RWPE1 (cell line): ENCODE measurements at regions not wholly inside any gene's neighbourhood (a gene's known extent, or its start where the extent isn't known, plus 50 kb on each side); places are given as distances from the start of the nearest gene placed in this dataset.

Experiments used
- CTCF ChIA-PET: fragments of 350-600 bp; sonication (Branson Sonifier 250); formaldehyde crosslinking; extraction: SDS; loops from one replicate; lab custom pipeline; 2021; lab: Yijun Ruan, JAX
- POLR2A ChIA-PET: fragments of 400-600 bp; formaldehyde crosslinking; extraction: SDS; loops from one replicate; lab custom pipeline; 2020; ENCODE audit warnings: antibody characterized with exemption; ENCODE audit not compliant: low non-redundant PET; lab: Yijun Ruan, JAX
- DNase-seq: peaks from one replicate; pipeline ENCODE4 v3.0.0; 2012; ENCODE audit warnings: low spot score
- H3K27ac ChIP-seq: fragments of 450-650 bp; 2 replicates; pipeline ENCODE4 v1.5.1; 2017
- CTCF ChIP-seq: fragments of 450-650 bp; conservative IDR thresholded peaks from 2 replicates; pipeline ENCODE4 v1.5.1; 2017; ENCODE audit warnings: low read depth, mild to moderate bottlenecking

DNA sequence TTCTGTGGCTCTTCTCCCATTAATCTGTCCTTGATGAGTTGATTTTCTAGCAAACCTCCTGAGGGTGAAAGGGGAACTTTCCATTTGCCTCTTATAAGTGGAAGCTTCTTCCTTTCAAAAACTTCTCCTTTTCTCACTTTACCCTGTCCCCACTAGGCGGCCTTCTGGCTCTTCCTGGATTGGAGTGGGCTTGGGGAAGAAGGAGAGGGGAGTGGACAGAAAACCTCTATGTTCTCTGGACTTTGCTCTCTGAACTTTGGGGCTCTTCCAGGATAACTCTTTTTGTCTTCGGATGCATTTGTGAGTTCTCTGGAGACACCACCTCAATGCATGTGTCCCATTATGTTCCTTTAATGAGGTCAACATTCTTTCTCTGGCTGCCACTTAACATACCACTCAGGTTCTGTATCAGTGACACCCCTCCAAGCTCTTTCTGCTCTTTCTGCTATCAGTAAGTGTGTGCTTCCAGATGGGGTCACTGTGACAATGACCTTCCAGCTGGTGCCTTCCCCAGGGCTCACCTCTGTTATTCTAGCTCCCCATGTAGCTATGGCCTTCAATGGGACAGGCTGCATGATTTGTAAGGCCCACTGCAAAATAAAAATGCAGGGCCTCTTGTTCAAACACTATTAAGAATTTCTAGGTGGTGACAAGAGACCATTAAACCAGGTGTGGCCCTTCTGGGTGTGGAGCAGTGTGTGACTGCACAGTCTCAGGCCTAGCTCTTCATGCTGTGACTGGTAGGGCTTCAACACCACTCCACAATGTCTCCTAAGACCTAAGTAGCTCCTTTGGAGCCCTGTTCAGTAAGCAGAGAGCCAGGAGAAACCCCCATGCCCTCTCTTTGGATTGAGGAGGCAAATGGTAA is 389.2 kb downstream of the EFNB2 start:
- no peak overlapping the region for H3K27ac ChIP-seq

GRCh38 chr13:106145070-106145469 is 390.4 kb downstream of the EFNB2 start:
- ChIA-PET CTCF (no interaction called here), POLR2A (no interaction called here)
- no peak overlapping the region for H3K27ac ChIP-seq

More for the DNA sequence above, 389.2 kb downstream of the EFNB2 start:
- CTCF ChIA-PET = interaction anchor here (0.6 kb wide), 1 partner anchor 360 kb away, joined by 4 read pairs; no protein-coding TSS in a partner anchor
- no peak for TF ChIP-seq CTCF
- POLR2A ChIA-PET = no interaction called here
- DNase-seq = no peak

DNA sequence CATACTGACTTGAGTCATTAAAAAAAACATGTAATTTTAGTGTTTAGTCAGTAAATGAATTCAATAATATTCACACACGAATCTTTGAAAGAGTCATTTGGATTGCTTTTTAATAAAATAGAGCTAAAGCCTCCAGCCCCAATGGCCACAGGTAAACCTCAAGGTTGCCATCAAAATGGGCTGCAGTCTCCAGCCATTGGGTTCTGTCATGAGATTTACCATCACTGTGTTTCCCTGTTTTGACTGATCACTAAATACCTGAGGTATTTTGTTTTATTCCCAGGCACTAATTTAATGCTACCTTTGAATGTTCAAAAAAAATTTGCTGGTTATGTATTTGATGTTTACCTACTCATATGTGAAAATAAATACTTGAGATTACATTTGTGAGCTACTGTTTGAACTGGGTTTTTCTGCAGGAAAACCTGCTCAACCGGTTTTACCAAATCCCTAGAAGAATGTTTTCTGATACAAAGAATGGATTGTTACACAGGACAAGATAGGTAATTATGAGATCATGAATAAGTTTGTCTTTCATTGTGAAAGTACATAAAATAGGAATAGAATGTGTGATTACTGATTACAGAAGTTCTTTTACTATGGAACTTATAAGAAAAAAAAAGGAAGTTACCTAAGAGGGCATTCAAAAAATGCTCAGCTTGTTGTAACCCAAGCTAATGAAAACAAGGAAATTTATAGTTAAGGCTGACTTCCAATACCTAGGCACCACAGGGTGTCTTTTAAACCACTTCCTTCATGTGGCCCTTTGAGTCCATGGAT is 391.3 kb downstream of the EFNB2 start:
- no peak for TF ChIP-seq CTCF
- ChIA-PET CTCF (no interaction called here), POLR2A (no interaction called here)
- DNase-seq = peak; percentile 63
- H3K27ac ChIP-seq = no peak overlapping the region

More at GRCh38 chr13:106145070-106145469, 390.4 kb downstream of the EFNB2 start:
- no peak for TF ChIP-seq CTCF
- DNase-seq = no peak

GRCh38 chr13:106143392-106143791 is 392.1 kb downstream of the EFNB2 start:
- TF ChIP-seq CTCF = no peak
- no peak overlapping the region for H3K27ac ChIP-seq
- POLR2A ChIA-PET = no interaction called here
- no peak for DNase-seq
- CTCF ChIA-PET = no interaction called here

DNA sequence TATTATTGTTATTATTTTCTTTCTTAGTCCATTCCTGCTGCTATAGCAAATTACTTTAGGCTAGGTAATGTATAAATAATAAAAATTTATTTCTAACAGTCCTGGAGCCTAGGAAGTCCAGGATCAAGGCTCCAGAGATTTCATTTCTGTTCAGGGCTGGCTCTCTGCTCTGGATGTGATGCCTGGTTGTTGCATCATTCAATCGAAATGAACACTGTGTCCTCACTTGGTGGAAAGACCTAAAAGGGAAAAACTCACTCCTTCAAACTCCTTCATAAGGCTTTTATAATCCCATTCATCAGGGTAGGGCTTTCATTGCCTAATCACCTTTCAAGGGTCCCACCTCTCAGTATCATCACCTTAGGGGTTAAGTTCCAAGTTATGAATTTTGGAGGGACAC is 395.0 kb downstream of the EFNB2 start:
- H3K27ac ChIP-seq = no peak overlapping the region
- no peak for TF ChIP-seq CTCF
- ChIA-PET CTCF (interaction anchor here (0.6 kb wide), 1 partner anchor 25 kb away, joined by 3 read pairs; no protein-coding TSS in a partner anchor), POLR2A (no interaction called here)
- DNase-seq = no peak

DNA sequence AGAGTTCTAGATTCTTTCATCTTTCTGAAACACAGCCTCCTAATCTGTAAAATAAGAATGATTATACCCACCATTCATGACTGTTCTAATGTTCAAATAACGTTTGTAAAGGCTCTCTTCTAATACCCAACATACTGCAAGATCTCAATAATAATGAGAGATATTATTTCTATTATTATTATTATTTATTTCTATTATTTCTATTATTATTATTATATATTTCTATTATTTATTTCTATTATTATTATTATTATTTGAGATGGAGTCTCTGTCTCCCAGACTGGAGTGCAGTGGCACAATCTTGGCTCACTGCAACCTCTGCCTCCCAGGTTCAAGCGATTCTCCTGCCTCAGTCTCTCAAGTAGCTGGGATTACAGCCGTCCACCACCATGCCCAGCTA is 395.5 kb downstream of the EFNB2 start:
- H3K27ac ChIP-seq = no peak overlapping the region
- DNase-seq = no peak
- POLR2A ChIA-PET = no interaction called here
- CTCF ChIA-PET = no interaction called here
- no peak for TF ChIP-seq CTCF
